GM19240 (cell line): ENCODE measurements at regions not wholly inside any gene's neighbourhood (a gene's known extent, or its start where the extent isn't known, plus 50 kb on each side); places are given as distances from the start of the nearest gene placed in this dataset.

Experiments used
- DNase-seq: peaks from one replicate; pipeline ENCODE4 v3.0.0; 2011; ENCODE audit warnings: low spot score; ENCODE audit not compliant: insufficient read length

- no peak for DNase-seq
Observed at GRCh38 chr16:9449597-9449996, 358.2 kb downstream of the HAPSTR1 start.

- DNase-seq, result no peak
Observed at GRCh38 chr16:9457215-9457614, 365.8 kb downstream of the HAPSTR1 start.

- no peak for DNase-seq
Observed at GRCh38 chr16:9458816-9459215, 367.4 kb downstream of the HAPSTR1 start.

GRCh38 chr16:9462984-9463383 is 371.5 kb downstream of the HAPSTR1 start:
- DNase-seq, result no peak

GRCh38 chr16:9463461-9463860 is 372.0 kb downstream of the HAPSTR1 start:
- no peak for DNase-seq

- no peak for DNase-seq
Observed at GRCh38 chr16:9465161-9465560, 373.7 kb downstream of the HAPSTR1 start.

- DNase-seq, result no peak
Observed at GRCh38 chr16:9469512-9469911, 378.1 kb downstream of the HAPSTR1 start.

- no peak for DNase-seq
Observed at GRCh38 chr16:9476744-9477143, 385.3 kb downstream of the HAPSTR1 start.

GRCh38 chr16:9479008-9479407 is 387.6 kb downstream of the HAPSTR1 start:
- DNase-seq, result no peak

- no peak for DNase-seq
Observed at GRCh38 chr16:9480503-9480902, 389.1 kb downstream of the HAPSTR1 start.

GRCh38 chr16:9481747-9482730 is 390.6 kb downstream of the HAPSTR1 start:
- no peak for DNase-seq

GRCh38 chr16:9484426-9484825 is 393.0 kb downstream of the HAPSTR1 start:
- DNase-seq, result no peak

- no peak for DNase-seq
Observed at GRCh38 chr16:9484881-9485280, 393.4 kb downstream of the HAPSTR1 start.

GRCh38 chr16:9489835-9490467 is 398.5 kb downstream of the HAPSTR1 start:
- DNase-seq, result no peak

- no peak for DNase-seq
Observed at GRCh38 chr16:9495824-9496223, 404.4 kb downstream of the HAPSTR1 start.

GRCh38 chr16:9497750-9498149 is 406.3 kb downstream of the HAPSTR1 start:
- no peak for DNase-seq

GRCh38 chr16:9499941-9500593 is 408.6 kb downstream of the HAPSTR1 start:
- DNase-seq, result no peak

- no peak for DNase-seq
Observed at GRCh38 chr16:9500872-9501271, 409.4 kb downstream of the HAPSTR1 start.

GRCh38 chr16:9503251-9503984 is 412.0 kb downstream of the HAPSTR1 start:
- DNase-seq, result no peak

- no peak for DNase-seq
Observed at GRCh38 chr16:9508328-9508936, 417.0 kb downstream of the HAPSTR1 start.

- no peak for DNase-seq
Observed at GRCh38 chr16:9509663-9510062, 418.2 kb downstream of the HAPSTR1 start.
